ENCODE measurements at regions not wholly inside any gene's neighbourhood (a gene's known extent, or its start where the extent isn't known, plus 50 kb on each side); places are given as distances from the start of the nearest gene placed in this dataset.

GRCh38 chr5:163369776-163370385 lies 67.5 kb upstream of the CCNG1 start:
- DNase-seq, result no peak

- no peak for DNase-seq
Measured at GRCh38 chr5:163373436-163374084, 63.8 kb upstream of the CCNG1 start.

DNA sequence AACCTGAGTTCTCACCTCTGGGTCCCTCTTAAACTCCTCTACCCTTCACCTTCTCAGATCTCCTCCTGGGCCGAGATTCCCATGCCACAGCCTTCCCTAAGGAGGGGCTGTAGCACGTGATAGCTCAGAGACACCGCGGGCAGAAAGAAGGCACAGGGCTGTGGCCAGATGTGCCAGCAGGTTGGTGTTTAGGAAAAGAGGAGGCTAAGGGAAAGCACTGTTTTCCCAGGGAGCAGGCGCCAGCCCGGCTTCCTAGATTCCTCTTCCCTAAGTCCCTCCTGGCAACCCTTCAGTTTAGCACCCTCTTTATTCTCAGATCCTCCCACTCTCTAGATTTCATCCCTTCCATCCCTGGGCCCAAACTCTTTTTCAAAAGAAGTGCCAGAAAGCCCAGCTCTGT lies 59.4 kb upstream of the CCNG1 start:
- DNase-seq, result no peak

GRCh38 chr5:163379298-163380155 lies 57.9 kb upstream of the CCNG1 start:
- DNase-seq, result no peak

GRCh38 chr5:163381832-163382231 lies 55.6 kb upstream of the CCNG1 start:
- no peak for DNase-seq

DNA sequence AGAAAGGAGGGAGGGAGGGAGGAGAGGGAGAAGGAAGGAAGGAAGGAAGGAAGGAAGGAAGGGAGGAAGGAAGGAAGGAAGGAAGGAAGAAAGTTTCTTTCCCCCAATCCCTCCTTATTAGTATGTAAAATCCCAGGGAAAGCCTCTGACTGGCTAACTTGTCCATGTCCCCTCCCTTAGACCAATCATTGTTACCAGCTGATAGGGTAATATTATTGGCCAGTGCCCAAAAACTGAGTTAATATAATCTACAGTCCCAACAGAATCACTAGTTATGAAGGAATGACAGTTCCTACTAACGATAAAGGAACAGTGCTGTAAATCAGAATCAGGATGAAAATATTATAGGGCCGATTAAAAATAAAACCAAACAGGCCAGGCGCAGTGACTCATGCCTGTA lies 53.6 kb upstream of the CCNG1 start:
- no peak for DNase-seq

DNA sequence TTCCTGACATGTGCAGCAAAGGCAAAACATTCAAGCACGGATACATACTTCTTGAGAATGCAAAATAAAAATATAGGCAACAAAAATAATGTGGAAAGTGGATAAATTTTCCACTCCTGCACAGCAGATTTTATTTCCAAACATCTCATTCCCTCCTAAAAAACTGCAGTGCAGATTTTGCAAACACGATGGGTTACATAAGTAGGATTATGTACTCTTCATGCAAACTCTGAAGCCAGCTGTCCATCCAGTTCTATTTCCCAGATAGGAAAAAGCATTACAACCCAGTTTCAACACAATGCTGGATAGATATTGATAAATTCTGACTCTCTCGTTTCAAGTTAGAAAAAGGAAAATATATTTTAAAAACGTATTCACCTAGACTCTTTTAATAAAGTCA lies 52.7 kb upstream of the CCNG1 start:
- no peak for DNase-seq

DNA sequence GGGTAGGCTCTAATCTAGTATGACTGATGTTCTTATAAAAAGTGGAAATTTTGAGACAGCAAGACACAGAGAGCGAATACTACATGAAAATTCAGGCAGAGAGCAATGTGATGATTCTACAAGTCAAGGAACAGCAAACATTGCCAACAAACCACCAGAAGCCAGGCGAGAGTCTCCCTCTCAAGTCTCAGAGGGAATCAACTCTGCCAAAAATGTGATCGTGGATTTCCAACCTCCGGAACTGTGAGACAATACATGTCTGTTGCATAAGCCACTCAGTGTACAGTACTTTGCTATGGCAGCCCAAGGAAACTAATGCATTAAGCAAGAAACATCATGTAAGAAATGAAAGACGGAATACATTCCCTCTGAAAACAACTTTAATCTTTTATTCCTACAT lies 52.1 kb upstream of the CCNG1 start:
- no peak for DNase-seq

GRCh38 chr5:163385824-163386223 lies 51.6 kb upstream of the CCNG1 start:
- no peak for DNase-seq

- DNase-seq, result no peak
Measured at GRCh38 chr5:163386352-163386751, 51.0 kb upstream of the CCNG1 start.

- no peak for DNase-seq
Measured at GRCh38 chr5:163387589-163388343, 49.6 kb upstream of the CCNG1 start.
